ENCODE measurements at regions not wholly inside any gene's neighbourhood (a gene's known extent, or its start where the extent isn't known, plus 50 kb on each side); places are given as distances from the start of the nearest gene placed in this dataset.

DNA sequence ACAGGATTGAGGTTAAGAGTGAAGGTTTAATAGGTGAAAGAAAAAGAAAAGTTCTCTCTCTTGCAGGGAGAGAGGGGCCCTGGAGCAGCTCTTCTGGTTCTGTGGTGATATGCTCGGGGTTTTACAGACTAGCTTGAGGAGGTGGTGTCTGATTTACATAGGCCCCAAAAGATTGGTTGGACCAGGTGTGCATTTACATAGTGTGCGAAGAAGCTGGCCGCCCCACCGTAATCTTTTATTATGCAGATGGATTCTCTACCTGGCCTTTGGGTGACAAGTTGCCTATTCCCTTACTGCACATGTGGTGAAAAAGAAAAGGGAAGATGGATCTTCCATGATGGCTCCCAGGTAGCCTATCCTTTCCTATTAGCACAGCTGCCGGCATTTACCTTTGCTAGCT lies 219.9 kb upstream of the GRIA4 start:
- TF ChIP-seq TAF1 (IDR thresholded peaks at IDR 0.05; ENCODE audit: borderline replicate concordance, low read depth, low read length): no peak
- no peak for TF ChIP-seq POLR2A (IDR thresholded peaks at IDR 0.05; ENCODE audit: low read depth, low read length)
